ENCODE measurements at regions not wholly inside any gene's neighbourhood (a gene's known extent, or its start where the extent isn't known, plus 50 kb on each side); places are given as distances from the start of the nearest gene placed in this dataset.
A peak's percentile ranks its signal among the peaks of the same experiment; 100 is the strongest.

DNA sequence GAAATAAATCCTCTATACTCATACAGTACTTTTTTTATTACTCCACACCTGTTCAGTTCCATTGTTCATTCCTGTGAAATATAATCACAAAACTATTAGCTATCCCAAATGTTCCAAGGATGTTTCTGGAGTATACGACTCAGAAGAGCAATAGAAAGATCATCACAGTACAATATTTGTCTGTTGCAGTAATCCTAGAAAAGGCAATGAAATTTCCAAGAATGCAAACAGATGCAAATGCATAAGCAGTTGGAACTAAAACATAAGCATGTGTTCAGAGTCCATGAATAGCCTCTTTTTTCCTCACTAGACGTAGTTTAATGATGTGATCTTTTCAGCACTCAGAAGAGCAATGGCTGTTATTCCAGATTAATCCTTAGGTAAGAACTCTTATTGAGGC is 55.2 kb downstream of the RTL3 start:
- H3K36me3 ChIP-seq (ENCODE audit: control insufficient read depth in 4 of 4, insufficient read depth in 3 of 4, low read depth in 1 of 4, low read length in 3 of 4), result no peaks in the 10 kb centered on the region
- no peak overlapping the region for H3K9ac ChIP-seq (ENCODE audit: low read depth in 1 of 2, low read length in 2 of 2)
- H3K27me3 ChIP-seq (ENCODE audit: control insufficient read depth in 4 of 4, insufficient read depth in 4 of 4, low read length in 3 of 4), result no peaks in the 10 kb centered on the region
- 77% methylated on average over 2 of the region's 2 CpGs for WGBS
- no peak overlapping the region for H3K27ac ChIP-seq (ENCODE audit: low read depth in 1 of 2, low read length in 2 of 2)
- H3K9me3 ChIP-seq (ENCODE audit: control insufficient read depth in 4 of 4, low read length in 3 of 4), result no peaks in the 10 kb centered on the region
- no peak for DNase-seq (ENCODE audit: low spot score)
- H3K4me1 ChIP-seq (ENCODE audit: control insufficient read depth in 4 of 4, insufficient read depth in 4 of 4, low read length in 3 of 4), result peaks cover 0 to 4% (median 0%) of the 10 kb centered on the region in 4 donors
- no peak for TF ChIP-seq GABPA (IDR thresholded peaks at IDR 0.05 in 1 of 2, conservative IDR thresholded peaks at IDR 0.05 in 1 of 2)
- no peak for TF ChIP-seq TAF1 (conservative IDR thresholded peaks at IDR 0.05)
- no peak for TF ChIP-seq FOXA2 (IDR thresholded peaks at IDR 0.05)
- TF ChIP-seq, protein P1, sequence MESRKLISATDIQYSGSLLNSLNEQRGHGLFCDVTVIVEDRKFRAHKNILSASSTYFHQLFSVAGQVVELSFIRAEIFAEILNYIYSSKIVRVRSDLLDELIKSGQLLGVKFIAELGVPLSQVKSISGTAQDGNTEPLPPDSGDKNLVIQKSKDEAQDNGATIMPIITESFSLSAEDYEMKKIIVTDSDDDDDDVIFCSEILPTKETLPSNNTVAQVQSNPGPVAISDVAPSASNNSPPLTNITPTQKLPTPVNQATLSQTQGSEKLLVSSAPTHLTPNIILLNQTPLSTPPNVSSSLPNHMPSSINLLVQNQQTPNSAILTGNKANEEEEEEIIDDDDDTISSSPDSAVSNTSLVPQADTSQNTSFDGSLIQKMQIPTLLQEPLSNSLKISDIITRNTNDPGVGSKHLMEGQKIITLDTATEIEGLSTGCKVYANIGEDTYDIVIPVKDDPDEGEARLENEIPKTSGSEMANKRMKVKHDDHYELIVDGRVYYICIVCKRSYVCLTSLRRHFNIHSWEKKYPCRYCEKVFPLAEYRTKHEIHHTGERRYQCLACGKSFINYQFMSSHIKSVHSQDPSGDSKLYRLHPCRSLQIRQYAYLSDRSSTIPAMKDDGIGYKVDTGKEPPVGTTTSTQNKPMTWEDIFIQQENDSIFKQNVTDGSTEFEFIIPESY (IDR thresholded peaks at IDR 0.05), result no peak
- no peak for TF ChIP-seq SP1 (IDR thresholded peaks at IDR 0.05)
- no peak for TF ChIP-seq HNF4G (IDR thresholded peaks at IDR 0.05)
- no peak for TF ChIP-seq JUND (IDR thresholded peaks at IDR 0.05)
- no peak overlapping the region for H3K4me3 ChIP-seq (ENCODE audit: low read depth in 1 of 3, low read length in 3 of 3)

DNA sequence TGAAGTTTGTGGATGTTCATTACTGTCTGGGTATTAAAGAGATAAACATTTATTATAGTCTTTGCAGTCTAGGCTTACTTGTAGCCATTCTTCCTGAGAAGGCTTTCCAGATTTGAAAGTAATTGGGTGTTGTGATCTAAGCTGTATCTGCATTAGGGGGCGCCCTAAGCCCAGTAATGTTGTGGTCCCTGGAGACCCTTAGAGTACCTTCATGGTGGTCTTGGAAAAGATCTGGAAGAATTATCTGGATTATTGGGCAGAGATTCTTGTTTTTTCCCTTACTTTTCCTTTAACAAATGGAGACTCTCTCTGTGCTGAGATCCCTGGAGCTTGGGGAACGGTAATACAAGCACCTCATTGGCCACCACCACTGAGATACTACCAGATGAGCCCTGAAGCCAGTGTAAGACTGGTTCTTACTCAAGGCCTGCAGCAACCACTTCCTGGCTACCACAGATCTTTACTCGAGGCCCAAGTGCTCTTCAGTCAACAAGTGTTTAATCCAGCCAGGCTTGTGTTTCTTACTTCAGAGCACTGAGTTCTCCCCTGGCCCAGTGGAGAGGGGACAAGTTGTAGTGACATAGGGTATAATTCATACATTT is 63.1 kb downstream of the RTL3 start:
- H3K27ac ChIP-seq (ENCODE audit: low read depth in 1 of 2, low read length in 2 of 2), result no peak overlapping the region
- H3K36me3 ChIP-seq (ENCODE audit: control insufficient read depth in 4 of 4, insufficient read depth in 3 of 4, low read depth in 1 of 4, low read length in 3 of 4), result no peaks in the 10 kb centered on the region
- no peak overlapping the region for H3K9ac ChIP-seq (ENCODE audit: low read depth in 1 of 2, low read length in 2 of 2)
- H3K4me3 ChIP-seq (ENCODE audit: low read depth in 1 of 3, low read length in 3 of 3), result no peak overlapping the region
- no peaks in the 10 kb centered on the region for H3K4me1 ChIP-seq (ENCODE audit: control insufficient read depth in 4 of 4, insufficient read depth in 4 of 4, low read length in 3 of 4)
- peaks cover 0 to 3% (median under 1%) of the 10 kb centered on the region in 4 donors for H3K27me3 ChIP-seq (ENCODE audit: control insufficient read depth in 4 of 4, insufficient read depth in 4 of 4, low read length in 3 of 4)
- no peak for DNase-seq (ENCODE audit: low spot score)
- 51% methylated on average over 3 of the region's 3 CpGs for WGBS
- no peaks in the 10 kb centered on the region for H3K9me3 ChIP-seq (ENCODE audit: control insufficient read depth in 4 of 4, low read length in 3 of 4)
- TF ChIP-seq RAD21 (IDR thresholded peaks at IDR 0.05), result peak; percentile 46 to 56
- no peak for TF ChIP-seq JUND (IDR thresholded peaks at IDR 0.05)

DNA sequence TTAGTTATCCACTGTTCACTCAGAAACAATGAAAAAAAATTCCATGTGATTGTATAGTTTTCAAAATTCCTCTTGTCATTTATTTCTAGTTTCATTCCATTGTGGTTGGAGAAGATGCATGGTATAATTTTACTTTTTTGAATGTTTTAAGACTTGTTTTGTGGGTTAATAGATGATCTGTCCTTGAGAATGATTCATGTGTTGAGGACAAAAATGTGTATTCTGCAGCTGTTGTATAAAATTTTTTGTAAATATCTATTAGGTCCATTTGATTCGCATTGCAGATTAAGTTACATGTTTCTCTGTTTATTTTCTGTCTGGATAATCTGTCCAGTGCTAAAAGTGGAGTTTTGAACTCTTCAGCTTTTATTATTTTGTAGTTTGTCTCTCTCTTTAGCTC is 65.4 kb downstream of the RTL3 start:
- Histone ChIP-seq H3K9ac (ENCODE audit: low read depth in 1 of 2, low read length in 2 of 2) (no peak overlapping the region), H3K4me3 (ENCODE audit: low read depth in 1 of 3, low read length in 3 of 3) (no peak overlapping the region), H3K9me3 (ENCODE audit: control insufficient read depth in 4 of 4, low read length in 3 of 4) (no peaks in the 10 kb centered on the region), H3K27me3 (ENCODE audit: control insufficient read depth in 4 of 4, insufficient read depth in 4 of 4, low read length in 3 of 4) (peaks cover 0 to 3% (median under 1%) of the 10 kb centered on the region in 4 donors), H3K36me3 (ENCODE audit: control insufficient read depth in 4 of 4, insufficient read depth in 3 of 4, low read depth in 1 of 4, low read length in 3 of 4) (no peaks in the 10 kb centered on the region), H3K27ac (ENCODE audit: low read depth in 1 of 2, low read length in 2 of 2) (no peak overlapping the region), H3K4me1 (ENCODE audit: control insufficient read depth in 4 of 4, insufficient read depth in 4 of 4, low read length in 3 of 4) (no peaks in the 10 kb centered on the region)
- DNase-seq (ENCODE audit: low spot score), result no peak
- 84% methylated on average over 1 of the region's 1 CpG for WGBS
- TF ChIP-seq YY1 (IDR thresholded peaks at IDR 0.05), result no peak
- TF ChIP-seq GABPA (IDR thresholded peaks at IDR 0.05 in 1 of 2, conservative IDR thresholded peaks at IDR 0.05 in 1 of 2), result no peak
- TF ChIP-seq, protein P2, sequence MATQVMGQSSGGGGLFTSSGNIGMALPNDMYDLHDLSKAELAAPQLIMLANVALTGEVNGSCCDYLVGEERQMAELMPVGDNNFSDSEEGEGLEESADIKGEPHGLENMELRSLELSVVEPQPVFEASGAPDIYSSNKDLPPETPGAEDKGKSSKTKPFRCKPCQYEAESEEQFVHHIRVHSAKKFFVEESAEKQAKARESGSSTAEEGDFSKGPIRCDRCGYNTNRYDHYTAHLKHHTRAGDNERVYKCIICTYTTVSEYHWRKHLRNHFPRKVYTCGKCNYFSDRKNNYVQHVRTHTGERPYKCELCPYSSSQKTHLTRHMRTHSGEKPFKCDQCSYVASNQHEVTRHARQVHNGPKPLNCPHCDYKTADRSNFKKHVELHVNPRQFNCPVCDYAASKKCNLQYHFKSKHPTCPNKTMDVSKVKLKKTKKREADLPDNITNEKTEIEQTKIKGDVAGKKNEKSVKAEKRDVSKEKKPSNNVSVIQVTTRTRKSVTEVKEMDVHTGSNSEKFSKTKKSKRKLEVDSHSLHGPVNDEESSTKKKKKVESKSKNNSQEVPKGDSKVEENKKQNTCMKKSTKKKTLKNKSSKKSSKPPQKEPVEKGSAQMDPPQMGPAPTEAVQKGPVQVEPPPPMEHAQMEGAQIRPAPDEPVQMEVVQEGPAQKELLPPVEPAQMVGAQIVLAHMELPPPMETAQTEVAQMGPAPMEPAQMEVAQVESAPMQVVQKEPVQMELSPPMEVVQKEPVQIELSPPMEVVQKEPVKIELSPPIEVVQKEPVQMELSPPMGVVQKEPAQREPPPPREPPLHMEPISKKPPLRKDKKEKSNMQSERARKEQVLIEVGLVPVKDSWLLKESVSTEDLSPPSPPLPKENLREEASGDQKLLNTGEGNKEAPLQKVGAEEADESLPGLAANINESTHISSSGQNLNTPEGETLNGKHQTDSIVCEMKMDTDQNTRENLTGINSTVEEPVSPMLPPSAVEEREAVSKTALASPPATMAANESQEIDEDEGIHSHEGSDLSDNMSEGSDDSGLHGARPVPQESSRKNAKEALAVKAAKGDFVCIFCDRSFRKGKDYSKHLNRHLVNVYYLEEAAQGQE (IDR thresholded peaks at IDR 0.05), result no peak
- TF ChIP-seq, protein P3, sequence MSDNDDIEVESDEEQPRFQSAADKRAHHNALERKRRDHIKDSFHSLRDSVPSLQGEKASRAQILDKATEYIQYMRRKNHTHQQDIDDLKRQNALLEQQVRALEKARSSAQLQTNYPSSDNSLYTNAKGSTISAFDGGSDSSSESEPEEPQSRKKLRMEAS (IDR thresholded peaks at IDR 0.05), result no peak
- TF ChIP-seq SP1 (IDR thresholded peaks at IDR 0.05), result no peak
- TF ChIP-seq HNF4G (IDR thresholded peaks at IDR 0.05), result no peak
- TF ChIP-seq NR2F2 (IDR thresholded peaks at IDR 0.05), result no peak
- TF ChIP-seq FOXA1 (IDR thresholded peaks at IDR 0.05), result no peak
- no peak for TF ChIP-seq TAF1 (conservative IDR thresholded peaks at IDR 0.05)
- TF ChIP-seq RAD21 (IDR thresholded peaks at IDR 0.05), result no peak
- TF ChIP-seq EGR1 (IDR thresholded peaks at IDR 0.05; ENCODE audit: low read depth in 2 of 2), result no peak

Data from liver (tissue), 7 donors.